NCI-H1048 (cell line): ENCODE measurements at regions not wholly inside any gene's neighbourhood (a gene's known extent, or its start where the extent isn't known, plus 50 kb on each side); places are given as distances from the start of the nearest gene placed in this dataset.

Experiments
- DNase-seq: peaks from one replicate; lab custom pipeline; 2025; lab: John Stamatoyannopoulos, UW

DNA sequence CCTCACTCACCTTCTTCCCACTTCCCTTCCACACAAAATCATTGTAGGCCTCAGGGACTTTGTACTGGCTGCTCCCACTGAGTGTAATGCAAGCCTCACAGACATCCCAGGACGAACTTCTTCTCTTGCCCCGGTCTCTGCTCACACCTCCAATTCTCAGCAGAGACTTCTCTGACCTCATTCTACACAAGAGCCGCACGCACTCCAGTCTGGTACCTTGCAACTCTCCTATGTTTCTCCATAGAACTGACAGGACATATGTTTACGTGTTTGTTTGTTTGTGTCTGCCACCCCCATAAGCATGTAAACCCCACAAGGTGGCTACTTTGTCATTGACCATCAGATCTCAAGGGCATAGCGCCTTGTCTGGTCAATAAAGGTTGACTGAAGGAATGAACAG, 350.8 kb downstream of the AJAP1 start:
- DNase-seq: no peak

DNA sequence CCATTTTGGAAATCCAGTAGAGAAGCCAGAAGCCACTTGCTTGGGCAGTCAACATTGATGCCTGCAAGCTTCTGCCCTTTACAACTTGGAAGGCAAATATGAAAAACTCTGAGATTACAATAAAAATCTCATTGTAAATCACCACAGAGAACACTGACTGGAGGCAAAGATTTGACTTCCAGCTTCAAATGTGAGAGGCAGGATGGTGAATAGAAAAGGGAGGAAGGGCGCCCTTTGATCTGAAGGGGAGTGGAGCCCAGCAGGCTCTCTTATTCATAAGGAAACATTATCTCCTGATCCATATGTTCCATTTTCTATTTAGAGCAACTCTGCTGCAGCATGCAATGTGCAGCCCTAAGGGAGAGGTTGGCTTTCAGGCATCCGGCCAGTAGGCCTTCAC, 348.3 kb downstream of the AJAP1 start:
- no peak for DNase-seq

DNA sequence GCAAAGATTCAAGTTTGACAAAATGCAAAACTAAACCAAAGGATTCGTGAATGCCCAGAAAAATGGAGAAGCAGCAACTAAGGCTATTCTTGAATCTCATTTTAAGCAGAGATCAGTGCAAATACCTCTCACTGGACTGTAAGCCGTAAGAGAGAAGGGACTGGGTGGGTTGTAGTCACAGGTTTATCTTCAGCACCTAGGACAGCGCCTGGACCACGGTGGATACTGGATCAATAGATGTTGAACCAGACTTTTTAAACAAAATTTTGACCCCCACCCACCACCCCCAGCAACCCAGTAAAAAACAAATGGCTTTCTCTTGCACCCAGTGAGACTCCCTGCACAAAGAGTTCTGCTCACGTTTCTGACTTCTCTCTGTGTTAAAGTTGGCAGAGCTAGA, 347.1 kb downstream of the AJAP1 start:
- DNase-seq: no peak

DNA sequence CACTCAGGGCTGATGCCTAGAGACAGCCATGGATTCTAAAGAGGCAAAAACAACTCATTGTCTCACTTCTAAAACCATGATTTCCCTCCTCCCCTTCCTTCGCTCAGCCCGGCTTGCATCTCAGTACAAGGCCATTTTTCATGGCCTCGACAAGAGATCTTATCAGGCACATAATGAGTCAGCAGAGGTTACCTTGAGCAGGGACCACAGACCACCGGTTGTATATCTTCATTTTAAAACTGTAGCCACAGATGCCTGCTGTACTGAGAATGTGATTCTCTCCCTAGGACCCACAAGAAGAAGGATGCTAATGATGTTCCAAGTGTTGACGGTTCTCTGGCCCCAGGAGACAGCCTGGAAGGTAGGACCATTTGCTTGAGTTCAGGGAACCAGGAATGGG, 331.9 kb downstream of the AJAP1 start:
- DNase-seq: no peak

DNA sequence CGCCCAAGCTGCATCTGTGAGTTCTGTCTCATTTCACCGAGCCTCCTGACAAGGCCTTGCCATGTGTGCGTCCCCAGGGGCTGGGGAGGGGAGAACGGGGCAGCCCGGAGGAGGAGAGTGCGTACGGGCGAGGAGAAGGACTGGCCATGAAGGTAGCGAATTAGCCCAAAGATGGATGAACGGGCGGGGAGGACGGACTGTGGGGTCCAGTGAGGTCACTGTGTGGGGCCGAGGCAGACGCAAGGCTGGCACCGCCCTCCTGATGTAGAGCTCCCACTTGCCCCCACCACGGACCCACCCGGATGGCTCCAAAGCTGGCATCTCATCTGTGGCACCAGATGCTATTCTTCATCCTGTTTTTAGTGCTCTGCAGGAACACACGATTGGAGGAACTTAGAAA, 330.4 kb downstream of the AJAP1 start:
- DNase-seq: no peak

DNA sequence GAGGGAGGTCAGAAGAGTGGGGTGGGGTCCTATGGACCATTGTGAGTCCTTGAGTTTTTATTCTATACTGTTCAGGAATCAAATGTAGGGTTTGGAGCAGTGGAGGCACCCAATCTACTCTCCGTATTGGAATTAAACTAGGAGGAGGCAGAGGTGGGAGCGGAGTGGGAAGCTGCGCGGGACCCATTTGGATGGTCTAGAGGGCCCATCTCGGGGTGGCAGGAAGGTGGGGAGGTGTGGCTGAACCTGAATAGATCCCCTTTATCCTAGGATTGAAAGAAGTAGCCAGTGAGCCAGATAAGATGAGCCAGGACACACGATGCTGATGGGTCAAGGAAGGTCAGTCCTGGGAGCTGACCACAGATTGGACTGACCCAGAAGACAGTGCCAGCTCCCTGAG, 325.8 kb downstream of the AJAP1 start:
- DNase-seq: no peak

DNA sequence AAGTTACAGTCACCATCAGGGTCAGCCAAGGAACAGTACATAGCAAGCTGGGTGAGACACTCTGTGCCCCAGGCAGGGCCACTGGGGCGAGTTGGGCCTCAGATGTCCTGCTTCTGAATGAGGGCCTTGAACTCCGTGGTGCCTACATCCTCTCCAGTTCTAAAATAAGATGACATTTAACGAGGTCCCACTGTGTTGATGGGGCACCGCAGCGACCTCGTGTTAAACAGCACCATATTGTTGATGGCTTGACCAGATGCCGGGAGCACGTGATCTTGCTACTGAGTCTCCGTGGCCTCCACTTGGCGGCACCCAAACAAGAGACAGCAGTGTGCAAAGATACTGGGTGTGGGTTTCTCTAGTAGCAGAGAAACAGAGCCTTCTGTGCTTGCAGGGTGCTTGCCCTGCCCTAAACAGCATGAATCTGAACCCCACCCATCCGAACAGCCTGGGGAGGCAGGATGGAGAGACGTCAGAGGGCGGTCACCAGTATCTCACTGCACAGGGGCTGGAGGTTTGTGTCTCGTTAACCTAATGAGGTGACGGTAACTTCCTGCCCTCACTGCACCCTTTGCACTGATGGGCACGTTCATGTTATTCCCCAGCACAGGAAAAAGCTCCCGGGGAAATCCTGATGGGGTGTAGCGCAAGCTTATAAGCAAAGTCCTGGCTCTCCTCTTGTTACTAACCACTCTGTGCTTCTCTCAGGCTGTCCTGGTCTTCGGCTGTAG, 324.4 kb downstream of the AJAP1 start:
- no peak for DNase-seq

DNA sequence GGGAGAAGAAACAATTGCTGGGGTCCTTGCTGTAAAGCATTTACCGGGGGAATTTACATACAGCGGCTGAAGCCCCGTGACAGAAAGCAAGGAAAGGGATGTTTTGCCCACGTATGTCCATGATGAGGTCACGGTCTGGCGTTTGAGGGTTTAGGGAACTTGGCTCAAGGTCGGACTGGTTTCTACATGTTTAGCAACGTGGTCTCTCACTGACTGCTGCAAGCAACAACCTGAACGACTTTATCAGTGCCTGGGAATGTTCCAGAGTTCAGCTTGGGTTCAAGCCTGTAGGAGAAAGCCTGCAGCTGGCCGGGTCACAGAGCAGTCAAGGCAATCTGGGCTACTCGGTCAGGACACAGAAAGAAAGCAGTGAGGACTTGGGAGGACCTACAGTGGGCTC, 323.3 kb downstream of the AJAP1 start:
- DNase-seq: no peak

DNA sequence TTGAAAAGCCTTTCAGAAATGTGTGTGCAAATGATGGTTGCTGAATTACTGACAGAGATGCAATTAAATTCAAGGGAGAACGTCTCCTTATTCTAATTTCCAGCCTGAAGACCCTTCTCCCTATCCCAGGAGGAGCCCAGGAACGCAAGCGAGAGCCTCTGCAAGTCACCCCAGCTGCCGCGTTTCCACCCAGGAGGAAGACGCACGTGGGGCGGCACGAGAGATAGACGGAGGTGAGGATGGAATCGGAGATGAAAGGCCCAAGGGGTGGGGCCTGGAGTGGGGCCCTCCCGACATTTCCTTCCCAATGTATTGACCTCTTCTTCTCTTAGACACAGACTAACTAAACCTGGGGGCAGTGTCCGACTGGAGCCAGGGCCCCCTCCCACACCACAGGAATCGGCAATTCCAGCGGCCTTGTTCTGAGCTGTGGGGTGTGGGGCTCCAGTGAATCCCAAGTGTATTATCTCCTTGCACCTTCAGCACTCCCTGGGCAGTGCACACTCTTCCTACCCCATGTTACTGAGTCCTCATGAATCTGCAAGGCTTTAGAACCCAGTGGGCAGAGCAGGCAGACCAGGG, 322.5 kb downstream of the AJAP1 start:
- no peak for DNase-seq

DNA sequence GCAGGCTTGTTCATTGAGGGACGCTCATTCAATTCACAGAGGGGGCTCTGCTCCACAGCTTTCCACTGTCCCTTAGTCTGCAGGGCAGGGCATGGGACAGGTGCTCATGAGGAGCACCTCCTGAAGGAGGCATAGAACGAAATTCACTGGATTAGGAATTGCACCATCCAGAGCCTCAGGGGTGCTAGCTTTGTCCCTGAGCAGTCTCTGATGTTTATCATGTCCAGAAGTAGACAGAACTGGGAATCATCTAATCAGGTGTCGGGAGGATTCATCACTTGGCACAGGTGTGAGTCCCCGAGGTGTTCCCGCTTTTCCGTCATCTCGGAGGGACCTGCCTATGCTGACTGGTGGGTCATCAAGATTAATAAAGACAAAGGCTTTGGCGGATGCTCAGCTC, 321.4 kb downstream of the AJAP1 start:
- no peak for DNase-seq

DNA sequence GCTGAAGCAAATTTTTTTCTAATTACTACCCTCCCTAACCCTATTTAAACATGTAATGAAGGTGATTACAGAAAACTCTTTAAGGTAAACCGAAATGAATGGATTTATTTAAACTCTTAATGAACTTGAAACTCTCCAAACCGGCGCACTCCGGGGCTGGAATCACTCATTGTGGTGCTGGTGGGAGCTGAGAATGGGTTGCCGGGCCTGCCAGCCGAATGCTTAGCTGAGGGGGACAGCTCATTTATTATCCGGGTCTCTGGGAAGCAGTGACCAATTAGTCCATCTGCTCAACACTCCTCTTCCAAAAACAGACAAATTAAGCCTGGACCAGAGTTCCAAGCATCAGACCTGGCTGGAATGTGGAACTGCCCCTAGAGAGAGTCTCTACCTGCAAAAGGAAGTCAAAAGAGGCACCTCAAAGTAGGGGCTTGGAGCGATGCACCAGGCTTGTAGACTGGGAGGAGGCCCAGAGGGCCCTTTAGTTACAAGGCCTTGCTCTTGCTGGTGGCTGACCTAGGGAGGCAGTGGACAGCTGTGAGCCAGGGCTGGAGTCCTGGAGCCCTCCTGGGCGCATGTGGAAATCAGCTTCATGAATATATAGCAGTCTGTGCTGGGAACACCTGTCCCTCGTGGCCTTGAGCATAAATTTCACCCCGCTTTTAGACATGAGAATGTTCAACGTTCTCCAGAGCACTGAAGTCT, 320.7 kb downstream of the AJAP1 start:
- no peak for DNase-seq

DNA sequence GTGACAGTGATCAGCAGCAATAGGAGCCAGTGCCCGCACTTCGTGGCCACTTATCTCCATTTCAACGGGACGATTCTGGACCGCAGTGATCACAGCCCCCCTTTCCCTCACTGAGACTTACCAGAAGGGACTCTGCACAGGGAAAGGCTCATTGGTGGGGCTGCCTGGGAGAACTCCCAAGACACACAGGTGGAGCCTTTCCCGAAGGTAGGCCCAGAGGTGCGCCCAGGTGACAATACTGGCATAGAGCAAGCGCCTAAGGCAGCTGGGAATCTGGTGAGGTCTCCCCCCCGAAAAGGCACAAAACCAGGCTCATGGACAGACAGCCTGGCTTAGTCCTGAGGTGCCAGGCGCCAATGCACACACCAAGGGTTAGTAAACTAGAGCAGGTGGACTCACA, 318.9 kb downstream of the AJAP1 start:
- DNase-seq: no peak

DNA sequence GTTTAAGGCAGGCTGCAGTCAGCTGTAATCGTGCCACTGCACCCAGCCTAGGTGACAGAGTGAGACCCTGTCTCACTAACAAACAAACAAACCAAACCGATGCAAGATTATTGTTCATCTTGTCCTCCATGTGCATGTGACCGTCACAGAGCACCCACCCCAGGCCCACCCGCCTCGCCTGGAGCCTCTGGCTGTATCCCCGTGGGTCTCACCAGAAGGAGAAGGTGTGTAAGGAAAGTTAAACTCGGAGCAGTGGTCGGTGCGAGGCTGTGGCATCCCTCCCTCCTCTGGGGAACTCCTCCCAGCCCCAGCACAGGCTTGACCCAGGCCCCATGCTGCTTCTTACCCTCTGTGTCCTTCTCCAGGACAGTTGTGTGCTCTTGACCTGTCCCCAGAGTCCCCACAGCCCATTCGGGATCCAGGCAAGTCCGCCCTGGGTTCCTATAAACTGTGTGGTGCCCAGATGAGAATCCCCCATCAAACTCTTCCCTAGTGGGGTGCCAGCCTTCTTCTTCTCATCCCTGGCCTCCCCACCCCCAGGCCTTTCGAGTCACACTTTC, 318.4 kb downstream of the AJAP1 start:
- no peak for DNase-seq

DNA sequence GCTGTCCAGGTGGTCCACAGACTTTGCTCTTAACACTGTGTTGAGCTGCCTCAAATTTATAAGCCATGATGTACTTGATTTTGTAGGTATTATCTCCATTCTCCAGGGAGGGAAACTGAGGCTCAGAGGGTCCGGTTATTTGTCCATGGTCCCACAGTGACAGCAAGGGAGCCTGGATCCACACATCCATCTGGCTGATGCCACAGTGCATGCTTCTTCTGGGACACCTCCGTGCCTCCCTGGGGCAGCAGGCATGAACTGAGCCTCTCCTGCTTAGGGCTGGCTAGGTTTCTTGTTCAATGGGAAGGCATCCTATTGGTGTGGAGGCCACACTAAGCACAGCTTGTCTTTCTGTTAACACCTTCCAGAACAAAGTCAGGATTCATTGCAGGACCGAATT, 317.3 kb downstream of the AJAP1 start:
- DNase-seq: no peak

DNA sequence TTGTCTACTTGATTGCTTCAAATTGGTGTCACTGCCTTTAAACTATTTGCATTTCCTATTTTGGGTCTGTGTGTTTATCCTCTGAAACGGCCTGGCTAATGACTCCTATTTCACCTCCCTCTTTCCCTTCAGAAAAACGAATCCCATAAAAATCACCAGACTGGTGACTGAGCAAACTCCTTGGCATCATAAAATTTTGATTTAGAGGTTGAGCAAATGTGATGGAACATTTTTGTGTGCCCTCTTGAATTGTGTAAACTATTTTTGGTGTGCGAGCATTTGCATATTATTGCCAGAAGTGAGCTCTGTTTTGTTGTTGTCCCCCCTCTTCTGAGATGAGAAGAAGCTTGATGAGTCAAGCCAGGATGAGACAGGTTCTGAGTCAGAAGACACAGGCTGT, 316.1 kb downstream of the AJAP1 start:
- no peak for DNase-seq

DNA sequence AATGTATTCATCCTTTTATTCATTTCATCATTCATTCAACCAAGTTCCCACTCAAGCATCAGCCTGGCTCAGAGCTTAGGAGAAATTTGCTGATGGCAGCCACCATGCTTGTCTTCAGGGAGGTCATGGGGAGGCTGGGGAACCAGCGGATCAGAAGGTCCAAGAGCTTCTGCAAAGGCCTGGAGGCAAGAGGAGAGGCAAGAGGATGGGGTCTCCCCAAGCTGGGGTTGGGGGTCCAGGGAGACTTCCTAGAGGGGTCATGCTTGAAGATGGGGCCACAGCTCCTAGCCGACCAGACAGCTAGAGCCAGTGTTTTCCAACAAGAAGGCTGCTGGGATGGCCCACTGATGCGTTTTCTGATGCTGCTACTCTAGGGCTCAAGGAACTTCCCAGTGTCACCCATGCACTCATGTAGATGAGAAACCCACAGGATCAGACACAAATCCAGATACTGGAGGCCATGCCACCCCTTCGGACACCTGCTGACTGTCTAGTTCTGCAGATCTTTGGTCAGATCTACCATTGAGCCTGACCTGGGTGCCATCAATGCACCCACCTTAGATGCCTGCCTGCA, 315.2 kb downstream of the AJAP1 start:
- no peak for DNase-seq

DNA sequence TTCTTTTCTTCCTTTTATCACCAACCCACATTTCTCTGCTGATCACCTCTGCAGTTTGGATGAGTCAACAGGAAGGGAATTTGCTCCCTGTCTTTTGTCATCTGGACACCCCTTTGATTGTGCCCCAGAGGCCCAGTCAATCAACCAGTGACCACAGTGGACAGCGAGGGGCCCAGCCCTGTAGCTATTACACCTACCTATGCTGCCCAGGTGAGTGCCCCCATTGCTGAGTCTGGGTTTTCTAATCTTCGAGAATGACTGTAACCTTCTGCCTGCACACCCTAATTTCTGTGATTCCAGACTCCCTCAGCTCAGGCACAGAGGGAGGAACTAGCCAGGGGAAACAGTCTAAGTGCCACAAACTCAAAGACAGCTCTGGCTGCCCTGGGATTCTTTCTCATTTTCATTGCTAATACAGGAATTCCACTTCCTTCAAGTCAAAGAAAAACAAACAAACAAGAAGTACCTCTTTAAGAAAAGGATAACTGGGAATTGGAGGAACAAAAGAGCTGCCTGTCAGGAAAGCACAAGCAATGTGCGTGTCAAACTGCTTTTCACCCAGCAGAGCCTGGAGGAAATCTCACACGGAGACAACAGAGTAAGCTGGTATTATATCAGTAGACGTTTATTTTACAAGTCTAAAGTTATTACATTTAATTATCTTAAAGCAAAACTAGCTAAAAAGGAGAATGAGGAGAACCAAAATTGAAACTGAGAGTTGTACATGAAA, 311.1 kb downstream of the AJAP1 start:
- DNase-seq: no peak

DNA sequence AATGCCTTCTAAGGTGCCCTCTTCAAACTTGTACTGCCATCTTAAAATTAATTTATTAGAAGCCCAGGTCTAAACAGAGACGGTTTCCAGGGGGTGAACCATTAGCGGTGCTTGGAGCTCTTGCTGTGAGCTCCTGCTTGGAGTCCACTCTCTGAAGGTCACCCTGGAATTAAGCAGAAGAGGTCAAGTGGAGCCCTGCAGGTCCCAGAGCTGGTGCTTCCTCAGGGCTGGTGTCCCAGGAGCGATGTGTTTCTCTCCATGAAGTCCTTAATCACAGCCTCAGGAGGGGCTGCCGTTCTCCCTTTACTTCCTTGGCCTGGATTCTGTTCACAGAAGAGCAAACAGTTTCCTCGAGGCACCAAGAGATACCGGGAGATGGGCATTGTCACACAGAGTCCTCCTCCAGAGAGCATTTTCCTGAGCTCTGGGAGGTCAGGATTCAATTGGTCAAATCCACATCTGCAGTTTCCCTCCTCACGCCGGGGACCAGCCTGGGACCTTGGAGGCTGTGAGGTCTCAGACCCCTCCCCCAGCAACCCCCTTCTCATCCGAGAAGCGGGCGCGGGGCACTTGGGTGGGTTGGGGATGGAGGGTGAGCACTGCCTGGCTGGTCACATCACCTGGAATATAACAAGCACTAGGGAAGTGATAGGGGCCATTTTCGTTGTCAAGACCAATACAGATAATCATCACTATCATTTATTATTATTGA, 310.4 kb downstream of the AJAP1 start:
- no peak for DNase-seq

DNA sequence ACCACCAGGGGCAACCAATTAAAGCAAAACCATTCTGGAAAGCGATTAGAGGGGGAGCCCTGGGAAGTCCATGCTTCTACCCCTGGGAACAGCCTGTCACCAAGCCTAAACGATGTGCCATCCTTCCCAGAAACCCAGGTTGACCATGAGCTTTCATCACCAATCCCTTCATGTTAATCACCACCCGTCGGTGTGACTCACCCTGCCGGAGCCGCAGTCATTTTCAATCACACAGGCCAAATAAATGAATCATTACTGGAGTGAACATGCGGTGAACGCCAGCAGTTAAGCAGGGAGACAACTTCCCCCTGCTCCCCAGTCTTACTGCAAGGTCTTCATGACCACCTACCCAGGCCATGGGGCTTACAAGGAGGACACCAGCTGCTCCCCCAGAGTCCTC, 308.8 kb downstream of the AJAP1 start:
- DNase-seq: no peak

DNA sequence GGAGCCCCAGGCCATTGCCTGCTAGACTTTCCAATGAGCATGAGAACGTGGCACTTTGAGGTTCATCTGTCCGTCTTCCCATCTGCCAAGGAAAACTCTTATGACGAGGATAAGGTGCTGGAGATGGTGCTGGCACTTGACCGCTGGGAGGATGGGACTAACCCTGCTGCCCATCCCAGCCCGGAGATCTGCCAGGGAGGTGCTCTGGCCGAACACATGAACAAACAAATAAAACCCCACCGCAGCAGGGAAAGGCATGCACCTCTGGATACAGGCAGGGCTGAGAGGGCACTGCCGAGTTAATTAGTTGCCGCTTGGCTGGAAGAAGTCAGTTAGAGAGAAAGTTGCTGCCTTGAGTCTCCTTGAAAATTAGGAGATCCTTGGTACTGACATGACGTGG, 308.4 kb downstream of the AJAP1 start:
- DNase-seq: no peak

DNA sequence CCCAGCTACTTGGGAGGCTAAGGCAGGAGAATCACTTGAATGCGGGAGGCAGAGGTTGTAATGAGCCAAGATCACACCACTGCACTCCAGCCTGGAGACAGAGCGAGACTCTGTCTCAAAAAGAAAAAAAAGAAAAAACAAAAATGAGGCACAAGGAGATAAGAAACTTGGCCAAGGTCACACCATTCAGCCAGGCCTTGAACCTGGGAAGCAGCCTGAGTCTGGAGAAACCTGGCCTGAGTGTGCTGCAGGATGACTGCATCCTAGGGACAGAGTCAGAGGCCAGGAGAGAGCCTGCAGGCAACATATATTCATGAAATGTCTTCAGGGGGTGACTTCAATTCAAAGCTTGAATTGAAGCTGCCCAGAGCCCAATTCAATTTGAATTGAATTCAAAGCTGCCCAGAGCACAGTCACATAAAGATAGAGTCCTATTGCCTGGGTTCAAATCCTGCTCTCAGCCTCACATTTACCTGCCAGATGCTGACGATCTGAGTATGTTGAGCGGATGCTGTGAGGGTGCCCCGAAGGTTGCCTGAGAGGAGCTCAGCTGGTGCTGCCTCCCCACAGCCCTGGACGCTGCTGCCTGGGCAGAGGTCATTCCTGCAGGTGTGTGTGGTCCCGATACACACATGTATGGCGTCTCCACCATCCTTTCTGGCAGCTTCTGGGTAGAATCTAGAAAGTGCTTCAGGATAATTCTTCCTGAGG, 307.7 kb downstream of the AJAP1 start:
- DNase-seq: no peak
